IMR-90 (cell line): ENCODE measurements at regions not wholly inside any gene's neighbourhood (a gene's known extent, or its start where the extent isn't known, plus 50 kb on each side); places are given as distances from the start of the nearest gene placed in this dataset.

Experiments used
- ATAC-seq: fragments of 200-7000 bp; cut with Tn5 transposase; 2 replicates; pipeline ENCODE4 v1.9.1; 2020; ENCODE audit warnings: low read depth, mild to moderate bottlenecking, moderate library complexity
- BruUV-seq: library from RNA; stranded (reverse); fragments of 400-500 nt; replicated peaks from 2 replicates; lab custom pipeline; 2021; lab: Mats Ljungman, UMichigan
- CTCF ChIA-PET: fragments of 300-600 bp; formaldehyde crosslinking; extraction: SDS; loops from one replicate; lab custom pipeline; 2021; ENCODE audit warnings: antibody characterized with exemption; lab: Yijun Ruan, JAX
- POLR2A ChIA-PET: fragments of 300-600 bp; sonication (Branson Sonifier 250); formaldehyde crosslinking; loops from one replicate; lab custom pipeline; 2022; ENCODE audit warnings: antibody characterized with exemption; ENCODE audit not compliant: unreplicated experiment; lab: Charles Lee
- DNase-seq: peaks from one replicate; pipeline ENCODE4 v3.0.0; 2013
- H2AFZ ChIP-seq: replicated peaks from 2 replicates; pipeline ENCODE3; 2013; ENCODE audit warnings: low read length, mild to moderate bottlenecking; ENCODE audit not compliant: poor library complexity
- H2AK5ac ChIP-seq: 2 replicates; pipeline ENCODE4 v1.6.1; 2013; ENCODE audit warnings: low read depth, low read length, inconsistent platforms
- H2AK9ac ChIP-seq: replicated peaks from 2 replicates; pipeline ENCODE3; 2013; ENCODE audit warnings: mild to moderate bottlenecking, low read depth, low read length, moderate library complexity; ENCODE audit not compliant: poor library complexity
- H2BK120ac ChIP-seq: 2 replicates; pipeline ENCODE4 v1.6.1; 2013; ENCODE audit warnings: low read depth, low read length, inconsistent platforms
- H2BK15ac ChIP-seq: 3 replicates; pipeline ENCODE4 v1.6.1; 2013; ENCODE audit warnings: low read depth, low read length, inconsistent platforms
- H2BK20ac ChIP-seq: 2 replicates; pipeline ENCODE4 v1.6.1; 2013; ENCODE audit warnings: low read depth, mild to moderate bottlenecking, inconsistent platforms, low read length, moderate library complexity
- H2BK5ac ChIP-seq: 2 replicates; pipeline ENCODE4 v1.6.1; 2013; ENCODE audit warnings: mild to moderate bottlenecking, low read depth, low read length, inconsistent platforms; ENCODE audit not compliant: poor library complexity, severe bottlenecking
- H3K14ac ChIP-seq: replicated peaks from 2 replicates; pipeline ENCODE4 v1.6.1; 2013; ENCODE audit warnings: low read depth, low read length, inconsistent platforms
- H3K18ac ChIP-seq: 2 replicates; pipeline ENCODE4 v1.6.1; 2013; ENCODE audit warnings: low read depth, low read length, control low read depth
- H3K23ac ChIP-seq: 2 replicates; pipeline ENCODE4 v1.6.1; 2013; ENCODE audit warnings: low read depth, low read length, inconsistent platforms
- H3K27ac ChIP-seq: 2 replicates; pipeline ENCODE4 v1.5.1; 2013; ENCODE audit warnings: mild to moderate bottlenecking, control low read depth, low read length; ENCODE audit not compliant: insufficient read depth
- H3K27me3 ChIP-seq: 2 replicates; pipeline ENCODE4 v1.6.1; 2013; ENCODE audit warnings: low read length; ENCODE audit not compliant: control insufficient read depth, insufficient read depth
- H3K36me3 ChIP-seq: 2 replicates; pipeline ENCODE4 v1.6.1; 2013; ENCODE audit warnings: low read length, mixed read lengths; ENCODE audit not compliant: control insufficient read depth, insufficient read depth
- H3K4ac ChIP-seq: 2 replicates; pipeline ENCODE4 v1.6.1; 2013; ENCODE audit warnings: low read depth, low read length, inconsistent platforms
- H3K4me1 ChIP-seq: 2 replicates; pipeline ENCODE4 v1.6.1; 2013; ENCODE audit warnings: low read length, mixed read lengths; ENCODE audit not compliant: control insufficient read depth, insufficient read depth
- H3K4me2 ChIP-seq: 2 replicates; pipeline ENCODE4 v1.6.1; 2013; ENCODE audit warnings: low read depth, mild to moderate bottlenecking, control low read depth, low read length, moderate library complexity
- H3K4me3 ChIP-seq: 2 replicates; pipeline ENCODE4 v1.5.1; 2013; ENCODE audit warnings: low read depth, mild to moderate bottlenecking, control low read depth, low read length, moderate library complexity; ENCODE audit not compliant: insufficient read depth
- H3K56ac ChIP-seq: 2 replicates; pipeline ENCODE4 v1.6.1; 2013; ENCODE audit warnings: low read length, inconsistent platforms; ENCODE audit not compliant: insufficient read depth; ENCODE audit errors: extremely low read depth
- H3K79me1 ChIP-seq, 2 experiments: 2 replicates each; pipeline ENCODE4 v1.6.1; 2013; ENCODE audit warnings: low read length in 2 of 2, inconsistent platforms in 1 of 2, low read depth in 1 of 2
- H3K9ac ChIP-seq: 2 replicates; pipeline ENCODE4 v1.6.1; 2013; ENCODE audit warnings: low read depth, low read length, control low read depth
- H3K9me1 ChIP-seq: 2 replicates; pipeline ENCODE4 v1.6.1; 2013; ENCODE audit warnings: low read length, inconsistent platforms; ENCODE audit not compliant: insufficient read depth
- H3K9me3 ChIP-seq: 2 replicates; pipeline ENCODE4 v1.6.1; 2013; ENCODE audit warnings: low read length; ENCODE audit not compliant: control insufficient read depth, insufficient read depth
- H4K20me1 ChIP-seq: 2 replicates; pipeline ENCODE4 v1.6.1; 2013; ENCODE audit warnings: low read length, inconsistent platforms; ENCODE audit not compliant: insufficient read depth
- H4K5ac ChIP-seq: 2 replicates; pipeline ENCODE4 v1.6.1; 2013; ENCODE audit warnings: mild to moderate bottlenecking, low read depth, low read length, control low read depth
- H4K8ac ChIP-seq, 2 experiments: 2 replicates each; pipeline ENCODE4 v1.6.1; 2013; ENCODE audit warnings: low read depth in 2 of 2, low read length in 2 of 2, control low read depth in 1 of 2, inconsistent platforms in 1 of 2
- H4K91ac ChIP-seq: 2 replicates; pipeline ENCODE4 v1.6.1; 2013; ENCODE audit warnings: low read depth, low read length, inconsistent platforms; ENCODE audit not compliant: insufficient read depth
- BHLHE40 ChIP-seq: fragments of 150-350 bp; IDR thresholded peaks from 2 replicates; pipeline ENCODE4 v1.6.1; 2016; ENCODE audit warnings: mild to moderate bottlenecking, low read depth, low read length
- CEBPB ChIP-seq: IDR thresholded peaks from 2 replicates; pipeline ENCODE4 v1.6.1; 2012; ENCODE audit warnings: low read depth, low read length, improper control_type of control experiment
- CHD1 ChIP-seq: IDR thresholded peaks from 2 replicates; pipeline ENCODE4 v1.6.1; 2012; ENCODE audit warnings: low read depth, low read length, improper control_type of control experiment
- CTCF ChIP-seq: conservative IDR thresholded peaks from 2 replicates; pipeline ENCODE4 v1.5.1; 2012; ENCODE audit warnings: mild to moderate bottlenecking, low read depth, low read length, improper control_type of control experiment
- ELK1 ChIP-seq: fragments of 150-350 bp; IDR thresholded peaks from 2 replicates; pipeline ENCODE4 v1.6.1; 2016; ENCODE audit warnings: low read depth, mild to moderate bottlenecking, low read length, moderate library complexity, borderline replicate concordance
- FOS ChIP-seq: fragments of 150-350 bp; IDR thresholded peaks from 2 replicates; pipeline ENCODE4 v1.6.1; 2016; ENCODE audit warnings: low read depth, low read length
- MAFK ChIP-seq: IDR thresholded peaks from 2 replicates; pipeline ENCODE4 v1.6.1; 2012; ENCODE audit warnings: low read depth, low read length, improper control_type of control experiment
- MAZ ChIP-seq: IDR thresholded peaks from 2 replicates; pipeline ENCODE4 v1.6.1; 2012; ENCODE audit warnings: low read depth, mild to moderate bottlenecking, low read length, improper control_type of control experiment, moderate library complexity, borderline replicate concordance
- MXI1 ChIP-seq: IDR thresholded peaks from 2 replicates; pipeline ENCODE4 v1.6.1; 2012; ENCODE audit warnings: low read depth, mild to moderate bottlenecking, low read length, moderate library complexity, borderline replicate concordance
- NFE2L2 ChIP-seq: fragments of 150-350 bp; IDR thresholded peaks from 2 replicates; pipeline ENCODE4 v1.6.1; 2016; ENCODE audit warnings: low read depth, mild to moderate bottlenecking, low read length
- POLR2A ChIP-seq: IDR thresholded peaks from 2 replicates; pipeline ENCODE4 v1.6.1; 2012; ENCODE audit warnings: mild to moderate bottlenecking, low read depth, low read length
- RAD21 ChIP-seq: IDR thresholded peaks from 2 replicates; pipeline ENCODE4 v1.6.1; 2012; ENCODE audit warnings: low read length, improper control_type of control experiment
- RCOR1 ChIP-seq: IDR thresholded peaks from 2 replicates; pipeline ENCODE4 v1.6.1; 2012; ENCODE audit warnings: mild to moderate bottlenecking, low read length, improper control_type of control experiment; ENCODE audit not compliant: insufficient replicate concordance
- RFX5 ChIP-seq: IDR thresholded peaks from 2 replicates; pipeline ENCODE4 v1.8.0; 2012; ENCODE audit warnings: low read depth, mild to moderate bottlenecking, low read length, moderate library complexity
- SMC3 ChIP-seq: fragments of 150-350 bp; IDR thresholded peaks from 2 replicates; pipeline ENCODE4 v1.6.1; 2016; ENCODE audit warnings: low read depth, mild to moderate bottlenecking, antibody characterized with exemption, low read length, moderate library complexity
- USF2 ChIP-seq: fragments of 150-350 bp; IDR thresholded peaks from 2 replicates; pipeline ENCODE4 v1.6.1; 2017; ENCODE audit warnings: mild to moderate bottlenecking, antibody characterized with exemption, low read length, low read depth
- WGBS, 2 experiments: methylation state at CpG; one replicate each; pipeline versions ENCODE4 v1.1.5 to v1.1.7; 2013; ENCODE audit warnings: missing lambda C conversion rate in 2 of 2; ENCODE audit not compliant: insufficient read length in 1 of 2; ENCODE audit errors: extremely low coverage in 2 of 2; 5-methylcytosine and 5-hydroxymethylcytosine counted together
- dilution Hi-C: fragments of 300-500 bp; cut with HindIII; formaldehyde crosslinking; loops from one replicate; pipeline ENCODE4 v1.14.3; 2018; ENCODE audit warnings: low sequenced_read_pairs; ENCODE audit not compliant: unreplicated experiment
- in situ Hi-C: fragments of 300-500 bp; cut with MboI; formaldehyde crosslinking; loops from 3 replicates; pipeline ENCODE4 v1.14.3; 2019; ENCODE audit warnings: low sequenced_read_pairs, inconsistent platforms, mixed read lengths
- intact Hi-C: fragments of 100-400 bp; cut with micrococcal nuclease; formaldehyde crosslinking; loops from 2 replicates; pipeline ENCODE4 v1.10.0; 2022

GRCh38 chr5:67455970-67456369, 259.4 kb upstream of the CD180 start:
- no peak overlapping the region for H3K4ac ChIP-seq
- H4K8ac ChIP-seq: no peak overlapping the region
- H4K20me1 ChIP-seq: no peaks in the 10 kb centered on the region
- H3K79me1 ChIP-seq: no peaks in the 10 kb centered on the region
- POLR2A ChIA-PET: no interaction called here
- no peak overlapping the region for H3K23ac ChIP-seq
- H3K9me3 ChIP-seq: no peaks in the 10 kb centered on the region
- no peak overlapping the region for H3K56ac ChIP-seq
- no peak overlapping the region for H2AFZ ChIP-seq
- H2BK15ac ChIP-seq: no peak overlapping the region
- no peak overlapping the region for H3K9ac ChIP-seq
- no peaks in the 10 kb centered on the region for H3K36me3 ChIP-seq
- no peak overlapping the region for H2AK9ac ChIP-seq
- H3K27me3 ChIP-seq: no peaks in the 10 kb centered on the region
- no peak overlapping the region for H2AK5ac ChIP-seq
- in situ Hi-C loops: no loop called here
- H3K4me2 ChIP-seq: no peak overlapping the region
- TF ChIP-seq POLR2A: no peak
- no peak for TF ChIP-seq USF2
- no peak for TF ChIP-seq NFE2L2
- no peak for TF ChIP-seq MAZ
- TF ChIP-seq SMC3: no peak
- no peak for TF ChIP-seq FOS
- no peak for TF ChIP-seq ELK1
- TF ChIP-seq RFX5: no peak
- no peak for TF ChIP-seq RAD21
- no peak for TF ChIP-seq CHD1
- TF ChIP-seq MXI1: no peak
- TF ChIP-seq BHLHE40: no peak
- no peak for TF ChIP-seq CEBPB
- TF ChIP-seq CTCF: no peak
- TF ChIP-seq MAFK: no peak
- no peak for TF ChIP-seq RCOR1
- no peaks in the 10 kb centered on the region for H3K9me1 ChIP-seq
- H4K5ac ChIP-seq: no peak overlapping the region
- no peak overlapping the region for H2BK120ac ChIP-seq
- no peak for ATAC-seq
- no peak overlapping the region for H2BK20ac ChIP-seq
- dilution Hi-C loops: no loop called here
- intact Hi-C loops: no loop called here
- H2BK5ac ChIP-seq: no peak overlapping the region
- DNase-seq: no peak
- H3K14ac ChIP-seq: no peak overlapping the region
- no TSS peak for BruUV-seq
- no peak overlapping the region for H3K18ac ChIP-seq
- H3K27ac ChIP-seq: no peak overlapping the region
- no peaks in the 10 kb centered on the region for H3K4me1 ChIP-seq
- no peak overlapping the region for H3K4me3 ChIP-seq
- no CpG with 5 or more reads among the region's 1 CpG for WGBS, 2 experiments
- H4K91ac ChIP-seq: no peak overlapping the region
- CTCF ChIA-PET: no interaction called here
